Vagina (tissue), 2 donors: ENCODE measurements at regions not wholly inside any gene's neighbourhood (a gene's known extent, or its start where the extent isn't known, plus 50 kb on each side); places are given as distances from the start of the nearest gene placed in this dataset.

Experiments used
- DNase-seq, 2 donors: peaks; one replicate each; pipeline ENCODE4 v3.0.0-alpha.2; 2017; ENCODE audit errors: extremely low spot score in 2 of 2
- H3K27ac ChIP-seq: fragments of 200-600 bp; sonication (generic); one replicate; pipeline ENCODE4 v1.5.1; 2019
- H3K27me3 ChIP-seq: fragments of 200-600 bp; sonication (generic); one replicate; pipeline ENCODE4 v1.5.1; 2019
- H3K36me3 ChIP-seq, 2 donors: fragments of 200-600 bp; sonication (generic); one replicate each; pipeline ENCODE4 v1.5.1; 2017 to 2019
- H3K4me1 ChIP-seq: fragments of 200-600 bp; sonication (generic); one replicate; pipeline ENCODE4 v1.5.1; 2019
- H3K4me3 ChIP-seq, 2 donors: fragments of 200-600 bp; sonication (generic); 1 replicate in 1 of 2; 2 replicates in 1 of 2; pipeline ENCODE4 v1.5.1; 2016 to 2019
- H3K9me3 ChIP-seq: fragments of 200-600 bp; sonication (generic); one replicate; pipeline ENCODE4 v1.5.1; 2019
- CTCF ChIP-seq, 3 experiments: fragments of 450-650 bp in 2 of 3; fragments of 200-600 bp in 1 of 3; sonication (generic) in 1 of 3; IDR thresholded peaks; one replicate each; pipeline ENCODE4 v1.5.1; 2017 to 2019; ENCODE audit warnings: antibody characterized with exemption in 3 of 3, mild to moderate bottlenecking in 2 of 3, moderate library complexity in 2 of 3
- POLR2A ChIP-seq, 2 donors: fragments of 450-650 bp; IDR thresholded peaks; one replicate each; pipeline ENCODE4 v1.6.1; 2017; ENCODE audit warnings: antibody characterized with exemption in 2 of 2, mild to moderate bottlenecking in 2 of 2, moderate library complexity in 2 of 2
- POLR2AphosphoS5 ChIP-seq, 2 donors: sonication (generic); formaldehyde crosslinking; IDR thresholded peaks; one replicate each; pipeline ENCODE4 v1.9.0; 2017; ENCODE audit warnings: antibody characterized with exemption in 2 of 2, mild to moderate bottlenecking in 2 of 2, low read depth in 1 of 2; ENCODE audit not compliant: insufficient read depth in 1 of 2
- intact Hi-C: fragments of 100-400 bp; cut with DNase I; formaldehyde crosslinking; loops from one replicate; pipeline ENCODE4 v1.15.1; 2023

- intact Hi-C loops: no loop called here
- no peaks in the 10 kb centered on the region for H3K9me3 ChIP-seq
- H3K27ac ChIP-seq: no peak overlapping the region
- no peak for DNase-seq
- H3K27me3 ChIP-seq: no peaks in the 10 kb centered on the region
- H3K4me1 ChIP-seq: no peaks in the 10 kb centered on the region
- TF ChIP-seq CTCF (IDR thresholded peaks at IDR 0.05) (no peak), POLR2AphosphoS5 (IDR thresholded peaks at IDR 0.05; ENCODE audit: insufficient read depth in 1 of 2, low read depth in 1 of 2) (no peak), POLR2A (IDR thresholded peaks at IDR 0.05) (no peak)
- no peak overlapping the region for H3K4me3 ChIP-seq
- no peaks in the 10 kb centered on the region for H3K36me3 ChIP-seq
Observed at GRCh38 chr6:85251300-85251699, 198.6 kb upstream of the NT5E start.

DNA sequence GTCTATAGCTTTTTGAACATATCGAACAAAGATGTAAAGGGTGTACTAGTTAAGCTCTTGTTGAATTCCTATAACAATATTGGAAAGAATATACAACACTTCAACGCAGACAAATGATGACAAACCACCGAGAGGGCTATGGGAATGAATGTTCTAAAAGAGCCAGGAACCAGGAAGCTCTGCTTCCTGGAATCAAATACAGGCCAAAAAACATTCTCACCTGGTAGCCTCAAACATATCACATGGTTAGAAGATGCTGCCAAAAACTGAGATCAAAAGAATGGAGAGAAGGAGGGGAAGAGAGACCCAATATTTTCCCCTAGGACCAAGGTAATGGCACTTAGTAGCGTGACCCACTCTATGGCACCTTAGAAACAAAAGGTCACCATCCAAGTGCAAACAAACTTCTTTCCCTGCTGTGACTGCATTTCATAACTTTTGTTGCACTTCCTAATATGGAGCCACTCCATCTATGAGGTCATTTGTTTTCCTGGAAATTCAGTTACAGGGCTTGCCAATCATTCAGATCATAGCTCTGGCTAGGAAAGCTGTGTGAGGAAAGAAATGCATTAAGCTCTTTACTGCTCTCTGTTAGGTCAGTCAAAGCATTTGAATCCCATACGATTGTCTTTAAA lies 199.2 kb upstream of the NT5E start:
- intact Hi-C loops: no loop called here
- Histone ChIP-seq H3K4me3 (no peak overlapping the region), H3K27me3 (no peaks in the 10 kb centered on the region), H3K9me3 (no peaks in the 10 kb centered on the region), H3K36me3 (no peaks in the 10 kb centered on the region), H3K27ac (no peak overlapping the region), H3K4me1 (no peaks in the 10 kb centered on the region)
- no peak for DNase-seq
- TF ChIP-seq POLR2A (IDR thresholded peaks at IDR 0.05): no peak
- no peak for TF ChIP-seq POLR2AphosphoS5 (IDR thresholded peaks at IDR 0.05; ENCODE audit: insufficient read depth in 1 of 2, low read depth in 1 of 2)
- TF ChIP-seq CTCF (IDR thresholded peaks at IDR 0.05): no peak

DNA sequence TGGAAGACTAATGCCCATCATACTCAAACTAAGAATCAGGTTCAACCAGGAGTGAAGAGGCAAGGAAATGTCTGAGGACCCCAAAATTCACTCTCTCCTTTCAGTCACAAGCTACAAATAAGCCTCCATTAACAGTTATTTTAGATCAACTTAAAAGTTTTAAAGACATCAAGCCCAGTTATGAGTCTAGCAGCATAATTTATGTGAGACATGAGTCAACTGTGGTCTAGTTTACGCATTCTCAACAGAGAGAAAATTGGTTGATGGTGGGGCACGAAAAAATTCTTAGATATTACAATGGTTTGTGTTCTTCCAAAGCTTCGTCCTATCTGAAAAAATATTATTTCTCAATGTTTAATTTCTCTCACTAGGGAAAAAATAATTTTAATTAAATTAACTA lies 204.9 kb upstream of the NT5E start:
- Histone ChIP-seq H3K36me3 (no peaks in the 10 kb centered on the region), H3K27me3 (no peaks in the 10 kb centered on the region), H3K9me3 (no peaks in the 10 kb centered on the region), H3K27ac (no peak overlapping the region), H3K4me3 (no peak overlapping the region), H3K4me1 (no peaks in the 10 kb centered on the region)
- intact Hi-C loops: no loop called here
- TF ChIP-seq POLR2A (IDR thresholded peaks at IDR 0.05): no peak
- no peak for TF ChIP-seq POLR2AphosphoS5 (IDR thresholded peaks at IDR 0.05; ENCODE audit: insufficient read depth in 1 of 2, low read depth in 1 of 2)
- no peak for TF ChIP-seq CTCF (IDR thresholded peaks at IDR 0.05)
- DNase-seq: no peak

GRCh38 chr6:85241498-85242052 lies 208.3 kb upstream of the NT5E start:
- intact Hi-C loops: no loop called here
- Histone ChIP-seq H3K4me1 (no peaks in the 10 kb centered on the region), H3K27me3 (no peaks in the 10 kb centered on the region), H3K36me3 (no peaks in the 10 kb centered on the region), H3K27ac (no peak overlapping the region), H3K9me3 (no peaks in the 10 kb centered on the region), H3K4me3 (no peak overlapping the region)
- no peak for DNase-seq
- TF ChIP-seq POLR2A (IDR thresholded peaks at IDR 0.05) (no peak), POLR2AphosphoS5 (IDR thresholded peaks at IDR 0.05; ENCODE audit: insufficient read depth in 1 of 2, low read depth in 1 of 2) (no peak), CTCF (IDR thresholded peaks at IDR 0.05) (no peak)

- no peaks in the 10 kb centered on the region for H3K9me3 ChIP-seq
- DNase-seq: no peak
- no peak overlapping the region for H3K4me3 ChIP-seq
- H3K36me3 ChIP-seq: no peaks in the 10 kb centered on the region
- no peaks in the 10 kb centered on the region for H3K4me1 ChIP-seq
- H3K27me3 ChIP-seq: no peaks in the 10 kb centered on the region
- no peak overlapping the region for H3K27ac ChIP-seq
- TF ChIP-seq POLR2A (IDR thresholded peaks at IDR 0.05) (no peak), POLR2AphosphoS5 (IDR thresholded peaks at IDR 0.05; ENCODE audit: insufficient read depth in 1 of 2, low read depth in 1 of 2) (no peak), CTCF (IDR thresholded peaks at IDR 0.05) (no peak)
- intact Hi-C loops: no loop called here
Observed at GRCh38 chr6:85240787-85241385, 209.0 kb upstream of the NT5E start.
